ENCODE measurements at regions not wholly inside any gene's neighbourhood (a gene's known extent, or its start where the extent isn't known, plus 50 kb on each side); places are given as distances from the start of the nearest gene placed in this dataset.

DNA sequence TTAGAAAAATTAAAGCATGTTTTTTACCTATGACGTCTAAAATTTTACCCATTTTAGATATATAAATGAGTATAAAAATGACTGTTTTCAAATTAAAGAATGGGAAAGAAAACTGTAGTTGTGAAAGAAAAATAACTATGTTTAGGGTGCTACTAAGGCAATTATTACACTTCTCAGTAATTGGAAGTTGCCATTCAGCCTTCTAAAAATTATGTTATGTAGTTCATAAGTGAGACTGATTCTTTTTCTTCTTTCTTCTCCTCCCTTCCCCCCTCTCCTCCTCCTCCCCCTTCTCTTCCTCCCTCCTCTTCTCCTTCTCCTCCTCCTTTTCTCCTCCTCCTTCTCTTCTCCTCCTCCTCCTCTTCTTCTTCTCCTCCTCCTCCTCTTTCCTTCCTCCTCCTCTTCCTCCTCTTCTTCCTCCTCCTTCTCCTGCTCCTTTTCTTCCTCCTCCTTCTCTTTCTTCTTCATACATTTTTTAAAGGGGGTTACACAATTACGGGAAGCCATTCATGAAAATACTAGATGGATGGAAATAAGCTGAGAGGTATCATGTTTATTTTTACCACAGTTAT lies 223.6 kb downstream of the CETN3 start:
- Histone ChIP-seq H4K20me1 (ENCODE audit: insufficient read depth) (no peaks in the 10 kb centered on the region), H3K79me2 (replicated peaks; ENCODE audit: insufficient read depth, low read length) (no peaks in the 10 kb centered on the region), H3F3A (ENCODE audit: insufficient read depth, low read length, poor library complexity, severe bottlenecking) (no peaks in the 10 kb centered on the region), H3K36me3 (ENCODE audit: insufficient read depth, low read length) (no peaks in the 10 kb centered on the region), H2AFZ (ENCODE audit: low read depth, low read length) (no peak overlapping the region), H3K9ac (ENCODE audit: low read length) (no peak overlapping the region), H3K27ac (ENCODE audit: low read length) (no peak overlapping the region), H3K4me3 (ENCODE audit: low read length) (no peak overlapping the region), H3K4me2 (ENCODE audit: low read length) (no peak overlapping the region), H3K9me3 (ENCODE audit: low read length) (no peaks in the 10 kb centered on the region), H3K27me3 (ENCODE audit: insufficient read depth, low read depth, low read length) (no peaks in the 10 kb centered on the region), H3K9me2 (ENCODE audit: insufficient read depth, low read length) (no peaks in the 10 kb centered on the region)
- TF ChIP-seq EP300 (conservative IDR thresholded peaks at IDR 0.05; ENCODE audit: poor library complexity, severe bottlenecking): no peak
- TF ChIP-seq REST (IDR thresholded peaks at IDR 0.05; ENCODE audit: borderline replicate concordance): no peak
- no peak for TF ChIP-seq EZH2 (IDR thresholded peaks at IDR 0.05; ENCODE audit: borderline replicate concordance, insufficient read depth, low read length, poor library complexity, severe bottlenecking)
- no peak for TF ChIP-seq RAD21 (conservative IDR thresholded peaks at IDR 0.05)
- TF ChIP-seq POLR2AphosphoS5 (IDR thresholded peaks at IDR 0.05): no peak
- no peak for TF ChIP-seq MXI1 (conservative IDR thresholded peaks at IDR 0.05; ENCODE audit: poor library complexity, severe bottlenecking)
- no peak for TF ChIP-seq SMC3 (conservative IDR thresholded peaks at IDR 0.05; ENCODE audit: poor library complexity)
- TF ChIP-seq CTCF (IDR thresholded peaks at IDR 0.05; ENCODE audit: poor library complexity, severe bottlenecking): no peak
- no peak for TF ChIP-seq TAF1 (IDR thresholded peaks at IDR 0.05; ENCODE audit: low read depth)

- no peaks in the 10 kb centered on the region for H4K20me1 ChIP-seq (ENCODE audit: insufficient read depth)
- no peaks in the 10 kb centered on the region for H3K79me2 ChIP-seq (replicated peaks; ENCODE audit: insufficient read depth, low read length)
- TF ChIP-seq TAF1 (IDR thresholded peaks at IDR 0.05; ENCODE audit: low read depth) (no peak), REST (IDR thresholded peaks at IDR 0.05; ENCODE audit: borderline replicate concordance) (no peak)
- H3F3A ChIP-seq (ENCODE audit: insufficient read depth, low read length, poor library complexity, severe bottlenecking): no peaks in the 10 kb centered on the region
- no peak overlapping the region for H3K4me3 ChIP-seq (ENCODE audit: low read length)
- H3K9ac ChIP-seq (ENCODE audit: low read length): no peak overlapping the region
- no peaks in the 10 kb centered on the region for H3K9me2 ChIP-seq (ENCODE audit: insufficient read depth, low read length)
- no peaks in the 10 kb centered on the region for H3K36me3 ChIP-seq (ENCODE audit: insufficient read depth, low read length)
- no peak overlapping the region for H2AFZ ChIP-seq (ENCODE audit: low read depth, low read length)
- no peak overlapping the region for H3K4me2 ChIP-seq (ENCODE audit: low read length)
- H3K27me3 ChIP-seq (ENCODE audit: insufficient read depth, low read depth, low read length): no peaks in the 10 kb centered on the region
- H3K27ac ChIP-seq (ENCODE audit: low read length): no peak overlapping the region
- no peaks in the 10 kb centered on the region for H3K9me3 ChIP-seq (ENCODE audit: low read length)
Observed at GRCh38 chr5:90184764-90185163, 224.8 kb downstream of the CETN3 start.

Data from neural cell (in vitro differentiated cells).